ENCODE measurements at regions not wholly inside any gene's neighbourhood (a gene's known extent, or its start where the extent isn't known, plus 50 kb on each side); places are given as distances from the start of the nearest gene placed in this dataset.
"Not testable (repeated sequence)": the region's sequence is repeated elsewhere in the genome, so short reads cannot be mapped to it uniquely, and the experiment has no call there.

GRCh38 chr4:156321203-156321602 is 367.5 kb upstream of the CTSO start:
- no peak for DNase-seq (ENCODE audit: low spot score)

DNA sequence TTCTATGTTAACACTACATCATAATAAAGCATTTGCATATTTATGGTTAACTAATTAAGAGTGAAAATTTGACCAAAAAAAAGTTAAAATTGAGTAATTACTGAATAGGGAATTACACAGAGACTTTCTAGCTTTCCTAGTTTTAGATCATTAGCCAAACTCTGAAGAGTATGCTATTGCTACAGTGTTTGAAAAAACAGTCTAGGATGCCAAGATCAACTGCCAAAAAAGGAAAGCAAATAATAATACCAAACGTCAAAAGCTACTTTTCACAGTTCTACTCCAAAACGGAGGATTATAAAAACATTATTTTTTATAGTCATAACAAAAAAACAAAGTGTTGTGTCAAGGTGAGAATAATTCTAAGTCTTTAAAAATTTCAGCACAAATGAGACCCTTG is 359.8 kb upstream of the CTSO start:
- DNase-seq (ENCODE audit: low spot score) = no peak

DNA sequence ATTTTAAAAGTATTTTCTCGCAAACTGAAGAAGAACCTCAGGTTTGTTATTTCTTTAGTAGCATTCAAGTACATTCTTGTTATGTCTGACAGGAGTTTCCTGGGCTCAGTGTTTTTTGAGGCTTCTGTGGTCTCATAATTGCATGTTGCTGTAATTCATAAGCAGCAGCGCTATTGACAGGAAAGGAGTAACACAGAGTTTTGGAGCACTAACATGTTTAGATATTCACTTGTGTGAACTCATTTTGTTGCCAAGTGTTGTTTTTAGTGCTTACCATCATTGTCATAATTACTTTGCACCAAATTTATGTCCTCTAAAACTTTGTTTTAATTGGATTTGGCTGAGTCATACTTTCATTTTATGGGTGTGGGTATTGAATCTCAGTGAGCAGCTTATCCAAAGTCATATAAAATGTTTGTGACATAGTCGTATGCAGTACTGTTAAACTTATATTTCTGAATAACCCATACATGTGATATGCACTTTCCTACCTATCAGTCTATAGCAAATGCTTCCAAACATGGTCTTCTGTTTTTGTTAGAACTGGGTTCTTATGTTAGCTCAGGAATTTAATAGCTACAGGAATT is 358.7 kb upstream of the CTSO start:
- no peak for DNase-seq (ENCODE audit: low spot score)

DNA sequence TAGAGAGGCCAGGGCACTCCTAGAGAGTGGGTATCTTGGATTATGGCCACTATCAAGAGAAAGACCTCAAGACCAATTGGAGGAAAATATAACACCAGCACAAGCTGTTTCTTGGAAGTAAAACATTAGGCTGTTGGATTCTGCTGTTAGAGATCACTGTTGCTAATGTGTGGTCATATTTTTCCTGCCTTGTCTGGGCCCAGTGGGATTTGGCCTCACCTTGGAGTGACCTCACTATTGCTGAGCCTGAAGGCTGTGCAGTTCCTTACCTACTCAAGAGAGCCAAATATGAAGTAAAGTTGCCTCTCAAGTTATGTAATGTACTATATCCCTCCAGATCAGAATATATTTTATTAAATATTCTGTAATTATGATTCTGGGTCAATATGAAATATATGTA is 355.4 kb upstream of the CTSO start:
- no peak for DNase-seq (ENCODE audit: low spot score)

GRCh38 chr4:156303708-156304107 is 350.0 kb upstream of the CTSO start:
- DNase-seq (ENCODE audit: low spot score) = no peak

DNA sequence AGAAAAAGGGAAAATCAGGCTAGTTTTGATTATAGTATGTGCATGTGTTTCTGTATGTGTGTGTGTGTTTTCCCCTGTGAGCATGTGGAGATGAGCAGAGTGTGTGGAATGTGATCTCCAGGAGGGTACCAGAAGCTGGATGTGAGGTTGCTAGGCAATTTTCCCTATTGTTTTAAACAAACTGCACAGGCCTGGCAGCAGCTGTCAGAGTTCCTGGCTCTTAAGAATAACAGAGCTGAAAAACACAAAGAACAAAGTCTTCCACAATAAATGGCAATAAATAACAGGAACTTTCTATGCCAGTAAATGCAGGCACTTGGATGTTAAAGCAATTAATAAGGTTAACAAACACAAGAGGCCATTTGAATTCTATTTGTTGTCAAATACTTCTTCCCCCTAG is 344.6 kb upstream of the CTSO start:
- no peak for DNase-seq (ENCODE audit: low spot score)

- no peak for DNase-seq (ENCODE audit: low spot score)
These were observed 342.1 kb upstream of the CTSO start for GRCh38 chr4:156295676-156296195.

GRCh38 chr4:156294577-156294976 is 340.9 kb upstream of the CTSO start:
- DNase-seq (ENCODE audit: low spot score) = no peak

GRCh38 chr4:156293657-156294297 is 340.1 kb upstream of the CTSO start:
- no peak for DNase-seq (ENCODE audit: low spot score)

GRCh38 chr4:156291317-156291716 is 337.7 kb upstream of the CTSO start:
- no peak for DNase-seq (ENCODE audit: low spot score)

DNA sequence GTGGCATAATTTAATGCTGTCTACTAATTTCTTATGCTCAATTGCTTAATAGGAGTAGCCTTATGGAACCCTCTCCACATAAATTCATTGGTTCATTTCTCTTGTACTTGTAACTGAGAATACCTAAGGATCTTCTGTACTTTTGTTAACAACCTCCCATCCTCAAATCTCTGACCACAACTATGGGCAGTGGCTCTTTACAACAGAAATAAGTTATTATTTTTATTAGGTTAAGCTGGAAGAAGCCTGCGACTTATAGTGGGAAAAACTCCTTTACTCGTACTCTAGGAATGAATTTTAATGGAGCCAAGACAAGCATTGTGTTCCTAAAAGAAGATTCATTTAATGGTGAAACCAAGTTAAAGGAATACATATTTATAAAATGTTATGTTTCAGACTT is 337.1 kb upstream of the CTSO start:
- DNase-seq (ENCODE audit: low spot score) = no peak

- not testable (repeated sequence) for DNase-seq (ENCODE audit: low spot score)
These were observed 336.4 kb upstream of the CTSO start for GRCh38 chr4:156290026-156290425.

- DNase-seq (ENCODE audit: low spot score) = no peak
These were observed 327.0 kb upstream of the CTSO start for GRCh38 chr4:156280686-156281085.

DNA sequence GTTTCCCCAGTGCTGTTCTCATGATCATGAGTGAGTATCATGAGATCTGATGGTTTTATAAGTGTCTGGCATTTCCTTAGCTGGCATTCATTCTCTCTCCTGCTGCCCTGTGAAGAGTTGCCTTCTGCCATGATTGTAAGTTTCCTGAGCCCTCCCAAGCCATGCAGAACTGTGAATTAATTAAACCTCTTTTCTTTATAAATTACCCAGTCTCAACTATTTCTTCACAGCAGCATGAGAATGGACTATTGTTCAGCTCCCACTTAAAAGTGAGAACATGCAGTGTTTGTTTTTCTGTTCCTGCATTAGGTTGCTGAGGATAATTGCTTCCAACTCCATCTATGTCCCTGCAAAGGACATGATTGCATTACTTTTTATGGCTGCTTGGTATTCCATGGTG is 311.7 kb upstream of the CTSO start:
- no peak for DNase-seq (ENCODE audit: low spot score)

DNA sequence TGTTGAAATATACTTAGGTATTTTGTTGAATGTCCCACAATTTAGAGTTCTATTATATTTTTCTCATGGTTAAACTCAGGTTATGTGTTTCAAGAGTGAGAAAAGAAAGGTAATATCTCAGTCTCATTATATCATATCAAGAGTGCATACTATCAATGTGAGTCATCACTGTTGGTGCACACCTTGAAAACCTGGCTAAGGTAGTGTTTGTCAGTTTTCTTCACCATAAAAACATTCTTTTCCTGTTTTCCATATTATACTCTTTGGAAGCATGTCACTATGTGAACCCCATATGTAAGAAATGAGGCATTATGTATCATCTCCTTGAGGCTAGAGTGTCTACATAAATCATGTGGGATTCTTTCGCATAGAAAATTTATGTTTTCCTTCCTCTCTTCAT is 307.6 kb upstream of the CTSO start:
- no peak for DNase-seq (ENCODE audit: low spot score)

- DNase-seq (ENCODE audit: low spot score) = no peak
These were observed 301.8 kb upstream of the CTSO start for GRCh38 chr4:156255230-156256007.

DNA sequence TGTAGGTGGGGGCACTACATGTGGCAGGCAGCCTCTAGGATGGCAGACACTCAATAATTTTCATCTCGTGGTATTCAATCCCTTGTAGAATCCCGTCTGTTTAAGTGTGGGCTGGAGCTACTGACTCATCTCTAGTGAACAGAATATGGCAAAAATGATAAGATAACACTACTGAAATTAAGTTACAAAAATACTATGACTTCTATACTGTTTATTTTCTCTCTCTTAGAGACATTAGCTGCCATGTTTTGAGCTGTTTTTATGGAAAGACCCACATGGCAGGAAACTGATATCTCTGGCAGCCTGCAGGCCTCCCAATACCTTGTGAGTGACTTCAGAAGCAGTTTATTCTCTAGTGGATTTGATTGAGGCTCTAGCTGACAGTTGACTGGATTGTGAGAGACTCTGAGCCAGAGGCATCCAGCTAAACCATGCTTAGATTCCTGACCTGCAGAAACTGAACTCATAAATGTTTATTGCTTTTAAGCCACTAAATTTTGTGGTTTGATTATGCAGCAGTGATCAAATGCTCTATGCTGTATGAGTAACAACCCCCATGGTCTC is 298.8 kb upstream of the CTSO start:
- no peak for DNase-seq (ENCODE audit: low spot score)

- DNase-seq (ENCODE audit: low spot score) = no peak
These were observed 297.9 kb upstream of the CTSO start for GRCh38 chr4:156251373-156252065.

DNA sequence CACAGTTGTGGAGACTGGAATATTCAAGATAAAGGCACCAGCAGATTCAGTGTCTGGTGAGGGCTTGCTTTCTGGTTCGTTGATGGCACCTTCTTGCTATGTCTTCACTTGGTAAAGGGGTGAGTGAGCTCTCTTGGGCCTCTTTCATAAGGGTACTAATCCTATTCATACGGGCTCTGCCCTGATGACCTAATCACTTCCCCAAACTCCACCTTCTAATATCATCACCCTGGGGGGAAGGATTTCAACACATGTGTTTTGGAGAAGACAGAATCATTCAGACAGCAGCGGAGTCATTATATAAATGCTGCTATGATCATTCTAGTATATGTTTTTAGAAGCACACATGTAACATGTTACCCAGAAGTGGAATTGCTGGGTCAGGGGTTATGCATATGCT is 295.3 kb upstream of the CTSO start:
- no peak for DNase-seq (ENCODE audit: low spot score)

DNA sequence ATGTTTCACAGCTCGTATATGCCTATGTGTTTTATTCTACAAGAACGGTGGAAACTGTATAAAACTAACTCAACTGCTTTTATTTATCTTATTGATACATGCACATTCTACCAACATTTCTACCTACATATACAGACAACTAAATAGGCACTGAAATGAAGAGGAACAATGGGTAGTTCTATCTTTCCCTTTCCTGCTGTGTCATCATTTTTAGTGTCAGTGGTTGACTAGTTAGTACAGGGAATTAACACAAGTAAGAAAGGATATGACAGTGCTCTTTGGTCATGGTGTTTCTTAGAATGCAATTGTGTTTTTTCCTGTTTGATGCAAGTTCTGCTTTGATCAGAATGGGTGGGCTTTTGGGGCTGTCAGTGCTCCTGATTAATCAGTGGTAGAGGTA is 293.8 kb upstream of the CTSO start:
- no peak for DNase-seq (ENCODE audit: low spot score)

DNA sequence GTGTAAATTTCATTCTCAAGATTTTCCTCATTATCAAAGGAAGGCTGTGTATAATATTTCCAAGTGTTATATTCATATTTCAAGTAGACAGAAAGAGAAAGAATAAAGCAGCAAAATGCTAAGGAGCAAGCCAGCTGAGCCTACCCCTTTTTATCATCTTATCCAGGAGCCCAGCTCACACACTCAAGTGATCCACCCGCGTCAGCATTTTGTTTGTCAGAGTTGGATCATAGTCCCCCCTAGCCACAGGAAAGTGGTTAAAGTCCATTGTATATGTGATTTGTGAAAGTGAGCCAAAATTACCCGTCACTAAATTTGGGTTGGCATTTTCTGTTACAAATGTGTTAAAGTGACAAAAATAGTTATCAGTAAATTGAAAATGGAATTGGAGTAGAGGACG is 289.3 kb upstream of the CTSO start:
- DNase-seq (ENCODE audit: low spot score) = no peak

DNA sequence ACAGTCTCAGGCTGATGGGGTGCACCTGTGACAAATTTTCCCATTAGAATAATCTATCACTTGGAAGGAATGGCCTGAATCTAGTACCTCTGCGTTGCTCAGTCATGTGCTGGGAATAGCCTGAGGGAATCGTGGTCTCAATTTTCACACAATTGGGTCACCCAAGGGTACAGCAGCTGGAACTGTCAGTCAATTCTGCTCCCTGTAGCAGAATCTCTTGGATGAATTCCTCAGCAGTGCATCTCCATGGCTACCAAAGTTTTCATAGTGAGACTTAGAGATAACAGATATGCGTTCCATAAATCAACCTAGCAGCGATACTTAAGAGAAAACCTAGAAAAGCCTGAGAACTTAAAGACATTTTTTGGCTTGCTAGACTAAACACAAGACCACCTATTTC is 288.7 kb upstream of the CTSO start:
- DNase-seq (ENCODE audit: low spot score) = no peak

Data from mucosa of gallbladder (tissue), 1 donor.